ENCODE measurements at regions not wholly inside any gene's neighbourhood (a gene's known extent, or its start where the extent isn't known, plus 50 kb on each side); places are given as distances from the start of the nearest gene placed in this dataset.
"Not testable (repeated sequence)": the region's sequence is repeated elsewhere in the genome, so short reads cannot be mapped to it uniquely, and the experiment has no call there.

GRCh38 chr4:126906466-126906865 lies 726.3 kb upstream of the INTU start:
- 83 to 89% (median 86%) methylated on average over 3 of the region's 3 CpGs for WGBS, 3 donors
- DNase-seq (no peak), ATAC-seq (no peak)
- Histone ChIP-seq H3K4me3 (no peak overlapping the region), H3K9me3 (no peaks in the 10 kb centered on the region), H3K27me3 (ENCODE audit: insufficient read depth in 3 of 3, low read length in 2 of 3) (no peaks in the 10 kb centered on the region), H3K27ac (no peak overlapping the region), H3K4me1 (no peaks in the 10 kb centered on the region), H3K36me3 (ENCODE audit: insufficient read depth in 1 of 2, low read depth in 1 of 2) (no peaks in the 10 kb centered on the region)
- TF ChIP-seq CTCF (IDR thresholded peaks at IDR 0.05): no peak
- intact Hi-C loops (cut with DNase I): no loop called here

- no peaks in the 10 kb centered on the region for H3K9me3 ChIP-seq
- no peak overlapping the region for H3K27ac ChIP-seq
- no peaks in the 10 kb centered on the region for H3K36me3 ChIP-seq (ENCODE audit: insufficient read depth in 1 of 2, low read depth in 1 of 2)
- no peaks in the 10 kb centered on the region for H3K27me3 ChIP-seq (ENCODE audit: insufficient read depth in 3 of 3, low read length in 2 of 3)
- no peak for DNase-seq
- ATAC-seq: no peak
- intact Hi-C loops (cut with DNase I): no loop called here
- no peak for TF ChIP-seq CTCF (IDR thresholded peaks at IDR 0.05)
- no peaks in the 10 kb centered on the region for H3K4me1 ChIP-seq
- 89 to 100% (median 93%) methylated on average over 1 of the region's 1 CpG for WGBS, 3 donors
- H3K4me3 ChIP-seq: no peak overlapping the region
Observed at GRCh38 chr4:126907389-126907788, 725.4 kb upstream of the INTU start.

GRCh38 chr4:126916049-126916625 lies 716.6 kb upstream of the INTU start:
- Histone ChIP-seq H3K27ac (no peak overlapping the region), H3K4me3 (no peak overlapping the region), H3K9me3 (no peaks in the 10 kb centered on the region), H3K4me1 (no peaks in the 10 kb centered on the region), H3K27me3 (ENCODE audit: insufficient read depth in 3 of 3, low read length in 2 of 3) (no peaks in the 10 kb centered on the region), H3K36me3 (ENCODE audit: insufficient read depth in 1 of 2, low read depth in 1 of 2) (no peaks in the 10 kb centered on the region)
- no peak for TF ChIP-seq CTCF (IDR thresholded peaks at IDR 0.05)
- 29 to 37% (median 29%) methylated on average over 3 of the region's 3 CpGs for WGBS, 3 donors
- no peak for ATAC-seq
- DNase-seq: no peak
- intact Hi-C loops (cut with DNase I): no loop called here

GRCh38 chr4:126916626-126917140 lies 716.1 kb upstream of the INTU start:
- Histone ChIP-seq H3K27me3 (ENCODE audit: insufficient read depth in 3 of 3, low read length in 2 of 3) (no peaks in the 10 kb centered on the region), H3K4me3 (no peak overlapping the region), H3K9me3 (no peaks in the 10 kb centered on the region), H3K4me1 (no peaks in the 10 kb centered on the region), H3K36me3 (ENCODE audit: insufficient read depth in 1 of 2, low read depth in 1 of 2) (no peaks in the 10 kb centered on the region), H3K27ac (no peak overlapping the region)
- no peak for DNase-seq
- intact Hi-C loops (cut with DNase I): no loop called here
- WGBS, 3 donors: 10 to 16% (median 12%) methylated on average over 10 of the region's 10 CpGs
- no peak for TF ChIP-seq CTCF (IDR thresholded peaks at IDR 0.05)
- ATAC-seq: no peak

GRCh38 chr4:126922328-126922938 lies 710.3 kb upstream of the INTU start:
- DNase-seq; intact Hi-C loops (cut with DNase I); H3K4me1 ChIP-seq; H3K27ac ChIP-seq; H3K9me3 ChIP-seq; H3K36me3 ChIP-seq (ENCODE audit: insufficient read depth in 1 of 2, low read depth in 1 of 2); ATAC-seq; H3K4me3 ChIP-seq; H3K27me3 ChIP-seq (ENCODE audit: insufficient read depth in 3 of 3, low read length in 2 of 3): not testable (repeated sequence)
- WGBS, 3 donors: 95 to 98% (median 97%) methylated on average over 3 of the region's 3 CpGs

Data from psoas muscle (tissue), 7 donors.